GM12875 (cell line): ENCODE measurements at regions not wholly inside any gene's neighbourhood (a gene's known extent, or its start where the extent isn't known, plus 50 kb on each side); places are given as distances from the start of the nearest gene placed in this dataset.

Experiments
- H3K4me3 ChIP-seq: one replicate; pipeline ENCODE4 v1.5.1; 2011; ENCODE audit warnings: low read depth, low read length, control low read depth
- CTCF ChIP-seq: IDR thresholded peaks from 2 replicates; pipeline ENCODE4 v1.5.1; 2011; ENCODE audit warnings: low read depth, mild to moderate bottlenecking, control low read depth, inconsistent platforms, low read length, moderate library complexity, borderline replicate concordance; ENCODE audit not compliant: insufficient read depth

GRCh38 chr3:124443446-124443845 lies 286.8 kb upstream of the UMPS start:
- TF ChIP-seq CTCF = no peak
- no peak overlapping the region for H3K4me3 ChIP-seq

GRCh38 chr3:124444075-124444474 lies 286.2 kb upstream of the UMPS start:
- no peak for TF ChIP-seq CTCF
- no peak overlapping the region for H3K4me3 ChIP-seq

- TF ChIP-seq CTCF = no peak
These were observed 285.4 kb upstream of the UMPS start for GRCh38 chr3:124444896-124445295.

GRCh38 chr3:124447845-124448244 lies 282.4 kb upstream of the UMPS start:
- TF ChIP-seq CTCF = no peak
- H3K4me3 ChIP-seq = no peak overlapping the region

More at GRCh38 chr3:124444896-124445295, 285.4 kb upstream of the UMPS start:
- no peak overlapping the region for H3K4me3 ChIP-seq

GRCh38 chr3:124448954-124449353 lies 281.3 kb upstream of the UMPS start:
- H3K4me3 ChIP-seq = no peak overlapping the region
- TF ChIP-seq CTCF = no peak

GRCh38 chr3:124450366-124450765 lies 279.9 kb upstream of the UMPS start:
- no peak overlapping the region for H3K4me3 ChIP-seq
- no peak for TF ChIP-seq CTCF

- no peak for TF ChIP-seq CTCF
- no peak overlapping the region for H3K4me3 ChIP-seq
These were observed 278.5 kb upstream of the UMPS start for GRCh38 chr3:124451630-124452317.
